Esophagus muscularis mucosa (tissue), 4 donors: ENCODE measurements at regions not wholly inside any gene's neighbourhood (a gene's known extent, or its start where the extent isn't known, plus 50 kb on each side); places are given as distances from the start of the nearest gene placed in this dataset.

Experiments used
- DNase-seq: peaks from one replicate; pipeline ENCODE4 v3.0.0-alpha.2; 2017; ENCODE audit errors: extremely low spot score
- H3K27ac ChIP-seq, 4 donors: fragments of 200-600 bp; sonication (generic); replicated peaks in 1 of 4; 1 replicate in 3 of 4; 2 replicates in 1 of 4; pipeline ENCODE4 v1.5.1; 2016 to 2019; ENCODE audit warnings: mild to moderate bottlenecking in 1 of 4
- H3K27me3 ChIP-seq, 4 donors: fragments of 200-600 bp; sonication (generic); one replicate each; pipeline versions ENCODE4 v1.5.1 to v1.6.0; 2016 to 2019
- H3K36me3 ChIP-seq, 4 donors: fragments of 200-600 bp; sonication (generic); one replicate each; pipeline ENCODE4 v1.5.1; 2016 to 2019
- H3K4me1 ChIP-seq, 4 donors: fragments of 200-600 bp; sonication (generic); one replicate each; pipeline ENCODE4 v1.5.1; 2016 to 2019
- H3K4me3 ChIP-seq, 4 donors: fragments of 200-600 bp; sonication (generic); 1 replicate in 2 of 4; 2 replicates in 2 of 4; pipeline ENCODE4 v1.5.1; 2016 to 2019; ENCODE audit warnings: mild to moderate bottlenecking in 4 of 4, moderate library complexity in 1 of 4
- H3K9me3 ChIP-seq, 4 donors: fragments of 200-600 bp; sonication (generic); 1 replicate in 3 of 4; 2 replicates in 1 of 4; pipeline ENCODE4 v1.5.1; 2016 to 2019
- EP300 ChIP-seq: sonication (generic); formaldehyde crosslinking; IDR thresholded peaks from one replicate; pipeline ENCODE4 v1.6.1; 2017; ENCODE audit warnings: antibody characterized with exemption
- POLR2A ChIP-seq: fragments of 450-650 bp; IDR thresholded peaks from one replicate; pipeline ENCODE4 v1.6.1; 2017; ENCODE audit warnings: antibody characterized with exemption, moderate library complexity, mild to moderate bottlenecking, low read depth
- POLR2AphosphoS5 ChIP-seq, 2 donors: sonication (generic); formaldehyde crosslinking; IDR thresholded peaks; one replicate each; pipeline ENCODE4 v1.6.1; 2017; ENCODE audit warnings: antibody characterized with exemption in 2 of 2
- WGBS: methylation state at CpG from one replicate; pipeline ENCODE4 v1.1.5; 2018; 5-methylcytosine and 5-hydroxymethylcytosine counted together
- intact Hi-C: fragments of 100-400 bp; cut with DNase I; formaldehyde crosslinking; loops from one replicate; pipeline ENCODE4 v1.15.1; 2023
- TF ChIP-seq, protein P1 (sequence below), 3 experiments: fragments of 200-600 bp in 2 of 3; fragments of 450-650 bp in 1 of 3; sonication (generic) in 2 of 3; IDR thresholded peaks; one replicate each; pipeline ENCODE4 v1.5.1; 2017 to 2019; ENCODE audit warnings: antibody characterized with exemption in 3 of 3, mild to moderate bottlenecking in 2 of 3, moderate library complexity in 1 of 3

DNA sequence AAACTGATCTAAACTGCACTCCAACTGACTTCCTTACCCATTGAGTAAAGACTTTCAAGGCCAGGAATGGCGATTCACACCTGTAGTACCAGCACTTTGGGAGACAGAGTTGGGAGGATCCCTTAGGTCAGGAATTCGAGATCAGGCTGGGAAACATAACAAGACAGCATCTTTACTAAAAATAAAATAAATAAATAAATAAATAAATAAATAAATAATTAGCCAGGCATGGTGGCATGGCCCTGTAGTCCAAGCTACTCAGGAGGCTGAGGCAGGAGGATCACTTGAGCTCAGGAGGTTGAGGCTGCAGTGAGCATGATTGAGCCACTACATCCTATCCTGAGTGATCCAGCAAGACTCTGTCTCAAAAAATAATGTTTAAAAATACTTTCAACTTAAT, 148.4 kb downstream of the CEMIP2 start:
- H3K4me3 ChIP-seq: no peak overlapping the region
- no peak for DNase-seq
- no peaks in the 10 kb centered on the region for H3K36me3 ChIP-seq
- no peaks in the 10 kb centered on the region for H3K4me1 ChIP-seq
- H3K9me3 ChIP-seq: peaks cover 0 to 4% (median 2%) of the 10 kb centered on the region in 4 donors
- WGBS: 92% methylated on average over 2 of the region's 2 CpGs
- no peaks in the 10 kb centered on the region for H3K27me3 ChIP-seq
- intact Hi-C loops: no loop called here
- H3K27ac ChIP-seq: no peak overlapping the region
- no peak for TF ChIP-seq POLR2A
- TF ChIP-seq EP300: no peak
- TF ChIP-seq, protein P1, sequence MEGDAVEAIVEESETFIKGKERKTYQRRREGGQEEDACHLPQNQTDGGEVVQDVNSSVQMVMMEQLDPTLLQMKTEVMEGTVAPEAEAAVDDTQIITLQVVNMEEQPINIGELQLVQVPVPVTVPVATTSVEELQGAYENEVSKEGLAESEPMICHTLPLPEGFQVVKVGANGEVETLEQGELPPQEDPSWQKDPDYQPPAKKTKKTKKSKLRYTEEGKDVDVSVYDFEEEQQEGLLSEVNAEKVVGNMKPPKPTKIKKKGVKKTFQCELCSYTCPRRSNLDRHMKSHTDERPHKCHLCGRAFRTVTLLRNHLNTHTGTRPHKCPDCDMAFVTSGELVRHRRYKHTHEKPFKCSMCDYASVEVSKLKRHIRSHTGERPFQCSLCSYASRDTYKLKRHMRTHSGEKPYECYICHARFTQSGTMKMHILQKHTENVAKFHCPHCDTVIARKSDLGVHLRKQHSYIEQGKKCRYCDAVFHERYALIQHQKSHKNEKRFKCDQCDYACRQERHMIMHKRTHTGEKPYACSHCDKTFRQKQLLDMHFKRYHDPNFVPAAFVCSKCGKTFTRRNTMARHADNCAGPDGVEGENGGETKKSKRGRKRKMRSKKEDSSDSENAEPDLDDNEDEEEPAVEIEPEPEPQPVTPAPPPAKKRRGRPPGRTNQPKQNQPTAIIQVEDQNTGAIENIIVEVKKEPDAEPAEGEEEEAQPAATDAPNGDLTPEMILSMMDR (IDR thresholded peaks at IDR 0.05): no peak
- TF ChIP-seq POLR2AphosphoS5 (IDR thresholded peaks at IDR 0.05): no peak

DNA sequence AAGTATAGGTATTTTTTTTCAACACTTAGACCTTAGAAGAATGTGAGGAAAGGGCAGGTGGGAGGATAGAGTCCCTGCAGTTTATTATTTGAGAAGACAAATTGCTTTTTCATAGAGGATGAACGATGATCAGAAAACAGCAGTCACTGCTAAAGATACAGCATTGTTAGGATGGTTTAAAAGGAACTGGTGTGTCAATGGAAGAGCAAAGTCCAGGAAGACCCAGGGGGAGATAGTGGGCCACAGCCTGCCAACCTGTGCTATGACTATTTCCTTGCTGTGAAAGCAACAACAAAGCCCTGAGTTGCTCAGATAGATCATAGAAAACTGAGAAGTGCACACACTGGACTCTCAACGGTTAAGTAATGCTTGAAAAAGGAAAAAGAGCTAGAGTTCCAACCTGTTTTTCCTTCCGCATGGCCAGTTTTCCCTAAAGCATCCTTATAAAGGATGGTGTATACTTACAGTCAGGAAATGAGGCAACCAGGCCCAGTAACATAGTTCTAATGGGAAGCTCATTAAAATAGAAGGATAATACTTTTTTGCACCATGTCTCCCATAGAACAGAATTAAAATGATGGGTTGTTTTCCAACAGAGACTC, 153.8 kb downstream of the CEMIP2 start:
- no peak overlapping the region for H3K4me3 ChIP-seq
- no peaks in the 10 kb centered on the region for H3K4me1 ChIP-seq
- no peak overlapping the region for H3K27ac ChIP-seq
- intact Hi-C loops: no loop called here
- H3K9me3 ChIP-seq: peaks cover 0 to 18% (median 2%) of the 10 kb centered on the region in 4 donors
- H3K36me3 ChIP-seq: no peaks in the 10 kb centered on the region
- DNase-seq: no peak
- 67% methylated on average over 3 of the region's 3 CpGs for WGBS
- TF ChIP-seq, protein P1 (IDR thresholded peaks at IDR 0.05): no peak
- no peak for TF ChIP-seq EP300
- TF ChIP-seq POLR2AphosphoS5 (IDR thresholded peaks at IDR 0.05): no peak
- no peak for TF ChIP-seq POLR2A
- no peaks in the 10 kb centered on the region for H3K27me3 ChIP-seq

DNA sequence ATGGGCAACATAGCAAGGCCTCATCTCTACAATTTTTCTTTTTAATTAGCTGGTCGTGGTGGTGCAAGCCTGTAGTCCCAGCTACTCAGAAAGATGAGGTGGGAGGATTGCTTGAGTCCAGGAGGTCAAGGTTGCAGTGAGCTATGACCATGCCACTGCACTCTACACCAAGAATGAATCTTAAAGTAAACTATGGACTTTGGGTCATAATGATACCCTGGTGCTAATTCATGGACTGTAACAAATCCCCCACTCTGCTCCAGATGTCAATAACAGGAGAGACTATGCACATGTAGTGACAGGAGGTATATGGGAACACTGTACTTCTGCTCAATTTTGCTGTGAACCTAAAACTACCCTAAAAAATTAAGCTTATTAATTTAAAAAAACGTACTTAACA, 155.4 kb downstream of the CEMIP2 start:
- Histone ChIP-seq H3K27me3 (no peaks in the 10 kb centered on the region), H3K4me1 (no peaks in the 10 kb centered on the region), H3K4me3 (no peak overlapping the region), H3K27ac (no peak overlapping the region), H3K9me3 (peaks cover 0 to 18% (median 2%) of the 10 kb centered on the region in 4 donors), H3K36me3 (no peaks in the 10 kb centered on the region)
- intact Hi-C loops: no loop called here
- no peak for TF ChIP-seq EP300
- TF ChIP-seq POLR2AphosphoS5 (IDR thresholded peaks at IDR 0.05): no peak
- TF ChIP-seq, protein P1 (IDR thresholded peaks at IDR 0.05): no peak
- TF ChIP-seq POLR2A: no peak
- 72% methylated on average over 2 of the region's 2 CpGs for WGBS
- DNase-seq: no peak

DNA sequence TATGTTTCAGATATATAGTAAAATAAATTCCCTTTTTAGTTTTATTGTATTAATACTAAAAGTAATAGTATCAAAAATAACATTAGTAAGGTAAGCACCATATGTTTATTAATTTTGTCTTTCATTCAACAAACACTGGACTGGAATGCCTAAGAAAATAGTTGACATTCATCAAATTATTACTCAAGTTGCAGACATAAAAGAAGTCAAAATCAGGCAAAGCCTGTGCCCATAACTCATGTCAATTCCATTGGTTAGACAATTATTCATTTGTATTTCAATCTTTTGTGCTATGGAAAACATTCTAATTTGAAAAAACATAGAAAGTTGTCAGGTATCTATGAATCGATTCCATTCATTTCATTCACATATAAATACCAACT, 158.9 kb downstream of the CEMIP2 start:
- intact Hi-C loops: loop anchor here (5.0 to 10.0 kb wide), 4 partner anchors 75 to 273 kb away; partner anchors contain the start of gene CEMIP2
- TF ChIP-seq POLR2AphosphoS5 (IDR thresholded peaks at IDR 0.05) (no peak), POLR2A (no peak), EP300 (no peak)
- TF ChIP-seq, protein P1 (IDR thresholded peaks at IDR 0.05): no peak
- no peak overlapping the region for H3K27ac ChIP-seq
- H3K4me3 ChIP-seq: no peak overlapping the region
- H3K27me3 ChIP-seq: no peaks in the 10 kb centered on the region
- H3K36me3 ChIP-seq: no peaks in the 10 kb centered on the region
- DNase-seq: no peak
- H3K4me1 ChIP-seq: no peaks in the 10 kb centered on the region
- 100% methylated on average over 1 of the region's 1 CpG for WGBS
- H3K9me3 ChIP-seq: peaks cover 0 to 14% (median 0%) of the 10 kb centered on the region in 4 donors
